HepG2 (cell line): ENCODE measurements at regions not wholly inside any gene's neighbourhood (a gene's known extent, or its start where the extent isn't known, plus 50 kb on each side); places are given as distances from the start of the nearest gene placed in this dataset.

Source experiments
- NR2C2 ChIP-seq: sonication (generic); formaldehyde crosslinking; IDR thresholded peaks from 2 replicates; pipeline ENCODE4 v1.4.0; 2020; ENCODE audit warnings: missing genetic modification reagents, mild to moderate bottlenecking, moderate library complexity, borderline replicate concordance
- ZBTB46 ChIP-seq: sonication (generic); formaldehyde crosslinking; IDR thresholded peaks from 2 replicates; pipeline ENCODE4 v1.4.0; 2020; ENCODE audit warnings: mild to moderate bottlenecking, missing genetic modification reagents, borderline replicate concordance

- TF ChIP-seq NR2C2 (CRISPR knock-in tag) (no peak), ZBTB46 (CRISPR knock-in tag) (no peak)
Observed at GRCh38 chr4:107482546-107482945, 237.5 kb downstream of the PAPSS1 start.
